Fibroblast of lung (primary cell): ENCODE measurements at regions not wholly inside any gene's neighbourhood (a gene's known extent, or its start where the extent isn't known, plus 50 kb on each side); places are given as distances from the start of the nearest gene placed in this dataset.

Source experiments
- DNase-seq, 2 donors: peaks; one replicate each; pipeline versions ENCODE4 v3.0.0 to v3.0.0-alpha.2; 2010; ENCODE audit warnings: low read depth in 2 of 2
- H2AFZ ChIP-seq: 2 replicates; pipeline ENCODE4 v1.5.1; 2012; ENCODE audit warnings: low read length, control low read depth, inconsistent platforms
- H3K27ac ChIP-seq: 2 replicates; pipeline ENCODE4 v1.5.1; 2011; ENCODE audit warnings: low read length, control low read depth; ENCODE audit not compliant: insufficient read depth
- H3K27me3 ChIP-seq: 2 replicates; pipeline ENCODE4 v1.5.1; 2011; ENCODE audit warnings: mild to moderate bottlenecking, low read length; ENCODE audit not compliant: control insufficient read depth, insufficient read depth
- H3K36me3 ChIP-seq: 2 replicates; pipeline ENCODE4 v1.5.1; 2011; ENCODE audit warnings: low read length; ENCODE audit not compliant: control insufficient read depth, insufficient read depth
- H3K4me1 ChIP-seq: 2 replicates; pipeline ENCODE4 v1.5.1; 2011; ENCODE audit warnings: low read length; ENCODE audit not compliant: control insufficient read depth, insufficient read depth; ENCODE audit errors: extremely low read depth
- H3K4me2 ChIP-seq: 2 replicates; pipeline ENCODE4 v1.5.1; 2011; ENCODE audit warnings: low read length, control low read depth; ENCODE audit not compliant: insufficient read depth; ENCODE audit errors: extremely low read depth
- H3K4me3 ChIP-seq, 4 experiments: fragments of 200-600 bp in 1 of 4; sonication (generic) in 1 of 4; replicated peaks in 1 of 4; 2 replicates each; pipeline ENCODE4 v1.5.1; 2011 to 2016; ENCODE audit warnings: low read length in 4 of 4, low read depth in 3 of 4, mild to moderate bottlenecking in 3 of 4, control low read depth in 2 of 4, inconsistent platforms in 1 of 4, mixed read lengths in 1 of 4; ENCODE audit not compliant: insufficient read depth in 1 of 4; ENCODE audit errors: control extremely low read depth in 1 of 4
- H3K79me2 ChIP-seq: 2 replicates; pipeline ENCODE4 v1.5.1; 2012; ENCODE audit warnings: mild to moderate bottlenecking, low read length, inconsistent platforms; ENCODE audit not compliant: control insufficient read depth, insufficient read depth
- H3K9ac ChIP-seq: 2 replicates; pipeline ENCODE4 v1.5.1; 2011; ENCODE audit warnings: mild to moderate bottlenecking, low read length, control low read depth; ENCODE audit not compliant: insufficient read depth
- H3K9me3 ChIP-seq: 2 replicates; pipeline ENCODE4 v1.5.1; 2012; ENCODE audit warnings: low read depth, low read length; ENCODE audit not compliant: control insufficient read depth, insufficient read depth
- H4K20me1 ChIP-seq: 2 replicates; pipeline ENCODE4 v1.5.1; 2011; ENCODE audit warnings: low read length; ENCODE audit not compliant: control insufficient read depth, insufficient read depth; ENCODE audit errors: extremely low read depth
- EZH2 ChIP-seq: IDR thresholded peaks from 2 replicates; pipeline ENCODE4 v1.5.1; 2012; ENCODE audit warnings: low read length, control low read depth, mild to moderate bottlenecking; ENCODE audit errors: missing control alignments
- TF ChIP-seq, protein P1 (sequence below), 2 donors: IDR thresholded peaks in 1 of 2; conservative IDR thresholded peaks in 1 of 2; 1 replicate in 1 of 2; 2 replicates in 1 of 2; pipeline ENCODE4 v1.5.1; 2011 to 2012; ENCODE audit warnings: low read length in 2 of 2, control low read depth in 1 of 2, inconsistent platforms in 1 of 2, low read depth in 1 of 2, mild to moderate bottlenecking in 1 of 2

DNA sequence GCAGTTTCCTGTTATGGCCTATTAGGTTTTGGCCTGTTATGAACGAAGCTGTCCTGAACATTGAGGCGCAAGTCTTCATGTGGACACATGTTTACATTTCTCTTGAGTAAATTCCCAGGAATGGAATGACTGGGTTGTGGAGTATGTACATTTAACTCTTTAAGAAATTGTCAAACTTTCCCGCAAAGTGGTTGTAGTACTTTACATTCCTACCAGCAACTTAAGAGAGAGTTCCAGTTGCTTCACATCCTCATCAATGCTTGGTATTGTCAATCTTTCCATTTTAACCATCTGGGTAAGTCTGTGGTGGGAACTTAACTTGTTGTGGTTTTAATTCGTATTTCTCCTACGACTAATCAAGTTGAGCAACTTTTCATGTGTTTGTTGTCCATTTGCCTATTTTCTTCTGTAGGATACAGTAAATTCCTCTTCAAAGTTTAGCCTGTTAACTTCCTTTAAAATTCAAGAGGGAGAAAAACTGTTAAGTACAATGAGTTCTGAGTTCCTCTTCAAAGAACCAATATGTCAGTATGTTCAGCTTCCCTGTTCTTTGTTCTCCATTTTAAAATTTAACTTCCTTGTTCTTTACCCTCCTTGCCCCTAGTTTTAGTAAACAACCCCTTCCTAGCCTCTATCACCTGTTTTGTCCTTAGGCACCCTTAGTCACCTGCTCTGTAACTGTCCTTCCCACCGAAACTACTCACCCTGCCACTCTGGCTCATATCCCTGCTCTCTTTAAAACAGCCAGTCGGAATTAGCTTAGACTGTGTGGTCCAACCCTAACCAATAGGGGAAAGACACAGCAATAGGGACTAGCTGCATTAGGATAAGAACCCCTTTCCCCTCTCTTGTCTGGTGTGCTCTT is 74.0 kb downstream of the FAM241B start:
- Histone ChIP-seq H3K36me3 (no peaks in the 10 kb centered on the region), H4K20me1 (no peaks in the 10 kb centered on the region), H3K4me1 (no peaks in the 10 kb centered on the region), H3K4me3 (no peak overlapping the region), H3K9ac (no peak overlapping the region), H3K79me2 (no peaks in the 10 kb centered on the region), H3K9me3 (no peaks in the 10 kb centered on the region), H2AFZ (no peak overlapping the region), H3K27me3 (peaks cover 10% of the 10 kb centered on the region), H3K27ac (no peak overlapping the region), H3K4me2 (no peak overlapping the region)
- TF ChIP-seq EZH2 = no peak
- TF ChIP-seq, protein P1, sequence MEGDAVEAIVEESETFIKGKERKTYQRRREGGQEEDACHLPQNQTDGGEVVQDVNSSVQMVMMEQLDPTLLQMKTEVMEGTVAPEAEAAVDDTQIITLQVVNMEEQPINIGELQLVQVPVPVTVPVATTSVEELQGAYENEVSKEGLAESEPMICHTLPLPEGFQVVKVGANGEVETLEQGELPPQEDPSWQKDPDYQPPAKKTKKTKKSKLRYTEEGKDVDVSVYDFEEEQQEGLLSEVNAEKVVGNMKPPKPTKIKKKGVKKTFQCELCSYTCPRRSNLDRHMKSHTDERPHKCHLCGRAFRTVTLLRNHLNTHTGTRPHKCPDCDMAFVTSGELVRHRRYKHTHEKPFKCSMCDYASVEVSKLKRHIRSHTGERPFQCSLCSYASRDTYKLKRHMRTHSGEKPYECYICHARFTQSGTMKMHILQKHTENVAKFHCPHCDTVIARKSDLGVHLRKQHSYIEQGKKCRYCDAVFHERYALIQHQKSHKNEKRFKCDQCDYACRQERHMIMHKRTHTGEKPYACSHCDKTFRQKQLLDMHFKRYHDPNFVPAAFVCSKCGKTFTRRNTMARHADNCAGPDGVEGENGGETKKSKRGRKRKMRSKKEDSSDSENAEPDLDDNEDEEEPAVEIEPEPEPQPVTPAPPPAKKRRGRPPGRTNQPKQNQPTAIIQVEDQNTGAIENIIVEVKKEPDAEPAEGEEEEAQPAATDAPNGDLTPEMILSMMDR (conservative IDR thresholded peaks at IDR 0.05 in 1 of 2, IDR thresholded peaks at IDR 0.05 in 1 of 2; ENCODE audit: low read depth in 1 of 2, low read length in 2 of 2) = no peak
- DNase-seq = peak; percentile 93 to 98

DNA sequence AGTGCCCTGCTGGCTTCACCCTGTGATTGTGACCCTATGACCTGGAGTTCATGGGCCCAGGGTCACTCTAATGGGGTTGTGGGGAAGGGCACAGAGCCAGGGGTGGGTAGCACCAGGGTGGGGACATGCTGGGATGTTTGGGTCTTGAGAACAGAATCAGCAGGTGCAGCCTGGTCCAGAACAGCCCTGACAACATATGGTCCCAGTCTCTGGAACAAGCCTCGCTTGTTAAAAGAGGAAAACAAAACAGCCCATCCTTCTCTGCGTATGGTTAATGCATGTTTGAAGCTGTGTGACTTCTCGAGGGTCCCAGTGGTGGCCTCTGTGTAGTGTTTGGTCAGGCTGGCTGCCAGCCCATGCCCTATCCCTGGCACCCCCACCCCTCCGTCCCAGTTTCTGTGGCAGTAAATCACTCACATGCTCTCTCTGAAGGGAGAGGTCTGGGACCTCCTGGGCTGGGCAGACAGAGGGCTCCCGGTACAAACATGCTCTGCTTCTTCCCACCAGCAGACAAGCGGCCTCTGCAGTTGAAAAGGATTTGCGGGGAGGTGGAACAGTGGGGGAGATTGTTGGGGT is 79.4 kb downstream of the FAM241B start:
- H3K27ac ChIP-seq = no peak overlapping the region
- no peaks in the 10 kb centered on the region for H3K79me2 ChIP-seq
- H2AFZ ChIP-seq = no peak overlapping the region
- H3K4me3 ChIP-seq = no peak overlapping the region
- no peaks in the 10 kb centered on the region for H4K20me1 ChIP-seq
- no peak overlapping the region for H3K9ac ChIP-seq
- DNase-seq = no peak
- no peaks in the 10 kb centered on the region for H3K9me3 ChIP-seq
- H3K4me1 ChIP-seq = no peaks in the 10 kb centered on the region
- H3K27me3 ChIP-seq = peaks cover 7% of the 10 kb centered on the region
- no peak for TF ChIP-seq EZH2
- no peak overlapping the region for H3K4me2 ChIP-seq
- no peaks in the 10 kb centered on the region for H3K36me3 ChIP-seq

DNA sequence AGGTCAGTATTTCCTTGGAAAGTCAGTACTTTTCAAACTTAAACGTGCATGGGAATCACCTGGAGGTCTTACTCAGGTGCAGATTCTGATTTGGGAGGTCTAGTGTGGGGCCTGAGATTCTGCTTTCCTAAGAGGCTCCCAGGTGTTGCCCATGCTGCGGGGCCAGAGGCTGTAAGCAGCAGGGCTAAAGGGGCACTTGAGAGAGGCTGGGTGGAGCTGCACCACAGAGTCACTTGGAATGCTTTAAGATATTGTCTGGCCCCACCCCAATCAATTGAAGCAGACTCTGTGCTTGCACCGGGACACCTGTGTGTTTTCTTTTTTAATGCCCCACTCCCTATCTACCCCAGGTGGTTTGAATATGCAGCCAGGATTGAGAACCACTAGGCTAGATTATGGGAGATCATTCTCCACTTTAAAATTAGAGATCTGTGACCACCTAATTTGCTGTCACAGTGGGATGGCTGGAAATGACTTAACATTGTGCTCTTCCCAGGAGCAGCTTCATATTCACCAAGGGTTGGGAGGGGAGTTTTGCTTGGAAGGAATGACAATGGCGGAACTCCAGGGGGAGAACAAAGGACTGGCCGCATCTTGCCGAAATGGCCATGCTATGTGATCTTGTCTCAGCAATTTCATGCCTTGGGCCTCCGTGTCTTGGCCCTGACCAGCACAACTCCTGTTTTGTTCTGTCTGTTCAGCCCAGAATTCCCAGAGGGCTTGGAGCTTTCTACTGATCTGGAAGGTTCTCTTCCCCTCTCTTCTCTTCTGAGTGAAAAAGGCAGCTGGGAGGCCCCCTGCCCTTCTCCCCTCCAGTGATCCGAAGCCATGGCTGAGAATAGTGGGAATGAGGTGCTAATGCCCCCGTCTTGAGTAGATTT is 80.2 kb downstream of the FAM241B start:
- DNase-seq = no peak
- no peak overlapping the region for H3K4me2 ChIP-seq
- H3K27ac ChIP-seq = no peak overlapping the region
- no peaks in the 10 kb centered on the region for H4K20me1 ChIP-seq
- no peaks in the 10 kb centered on the region for H3K9me3 ChIP-seq
- no peak overlapping the region for H3K4me3 ChIP-seq
- H3K36me3 ChIP-seq = no peaks in the 10 kb centered on the region
- no peaks in the 10 kb centered on the region for H3K79me2 ChIP-seq
- peaks cover 13% of the 10 kb centered on the region for H3K27me3 ChIP-seq
- no peak for TF ChIP-seq EZH2
- no peaks in the 10 kb centered on the region for H3K4me1 ChIP-seq
- no peak overlapping the region for H3K9ac ChIP-seq
- H2AFZ ChIP-seq = no peak overlapping the region
